ENCODE measurements at regions not wholly inside any gene's neighbourhood (a gene's known extent, or its start where the extent isn't known, plus 50 kb on each side); places are given as distances from the start of the nearest gene placed in this dataset.
"Not testable (repeated sequence)": the region's sequence is repeated elsewhere in the genome, so short reads cannot be mapped to it uniquely, and the experiment has no call there.

DNA sequence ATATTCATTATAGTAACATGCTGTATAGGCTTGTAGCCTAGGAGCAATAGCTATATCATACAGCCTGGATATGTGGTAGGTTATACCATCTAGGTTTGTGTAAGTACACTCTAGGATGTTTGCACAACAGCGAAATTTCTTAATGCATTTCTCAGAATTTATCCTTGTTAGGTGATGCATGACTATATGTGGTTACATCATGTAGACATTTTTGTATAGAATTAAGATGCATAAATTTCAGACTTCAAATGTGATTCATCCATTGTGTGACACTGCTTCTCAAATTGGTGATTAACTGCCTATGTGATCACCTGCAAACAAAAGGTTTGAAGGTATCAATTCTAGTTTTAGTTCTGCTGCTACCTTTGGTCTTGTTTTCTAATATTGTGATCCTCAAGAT lies 1787.0 kb upstream of the PIK3C3 start:
- DNase-seq = no peak

DNA sequence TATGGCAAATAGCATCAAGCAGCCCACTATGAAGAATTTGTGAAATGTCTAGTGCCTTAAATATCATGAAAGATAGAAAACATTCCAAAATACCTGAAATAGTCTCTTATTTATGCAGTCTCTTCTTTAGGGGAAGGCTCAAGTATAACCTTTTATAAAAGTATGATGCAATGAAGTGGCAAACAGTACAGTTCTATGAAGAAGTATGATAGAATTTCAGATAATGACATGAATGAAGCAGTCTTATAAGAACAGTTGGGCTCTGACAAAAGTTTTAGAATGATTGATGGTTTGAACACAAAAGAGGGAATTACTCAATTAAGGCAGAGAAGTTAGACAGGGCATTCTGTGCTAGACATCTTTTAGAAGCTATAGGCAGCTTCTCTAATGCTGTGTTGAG lies 1791.8 kb upstream of the PIK3C3 start:
- DNase-seq = no peak

DNA sequence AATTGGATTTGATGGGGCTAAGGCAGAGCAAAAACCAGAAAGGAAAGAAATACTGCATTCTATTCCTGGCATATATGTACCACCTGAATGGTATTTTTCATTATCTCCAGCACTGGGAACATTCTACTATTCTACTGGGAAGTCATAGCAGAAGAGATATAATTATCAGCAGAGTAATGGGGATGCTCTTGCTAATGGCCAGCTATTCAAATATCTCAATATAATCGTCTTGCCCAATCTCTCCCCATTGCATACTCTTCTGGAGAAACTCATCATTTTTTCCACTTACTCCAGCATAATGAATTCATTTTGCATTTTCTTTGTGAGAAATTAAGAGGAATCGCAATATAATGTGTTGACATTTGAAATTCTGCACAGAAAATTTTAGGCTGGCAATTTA lies 1794.7 kb upstream of the PIK3C3 start:
- DNase-seq = no peak

DNA sequence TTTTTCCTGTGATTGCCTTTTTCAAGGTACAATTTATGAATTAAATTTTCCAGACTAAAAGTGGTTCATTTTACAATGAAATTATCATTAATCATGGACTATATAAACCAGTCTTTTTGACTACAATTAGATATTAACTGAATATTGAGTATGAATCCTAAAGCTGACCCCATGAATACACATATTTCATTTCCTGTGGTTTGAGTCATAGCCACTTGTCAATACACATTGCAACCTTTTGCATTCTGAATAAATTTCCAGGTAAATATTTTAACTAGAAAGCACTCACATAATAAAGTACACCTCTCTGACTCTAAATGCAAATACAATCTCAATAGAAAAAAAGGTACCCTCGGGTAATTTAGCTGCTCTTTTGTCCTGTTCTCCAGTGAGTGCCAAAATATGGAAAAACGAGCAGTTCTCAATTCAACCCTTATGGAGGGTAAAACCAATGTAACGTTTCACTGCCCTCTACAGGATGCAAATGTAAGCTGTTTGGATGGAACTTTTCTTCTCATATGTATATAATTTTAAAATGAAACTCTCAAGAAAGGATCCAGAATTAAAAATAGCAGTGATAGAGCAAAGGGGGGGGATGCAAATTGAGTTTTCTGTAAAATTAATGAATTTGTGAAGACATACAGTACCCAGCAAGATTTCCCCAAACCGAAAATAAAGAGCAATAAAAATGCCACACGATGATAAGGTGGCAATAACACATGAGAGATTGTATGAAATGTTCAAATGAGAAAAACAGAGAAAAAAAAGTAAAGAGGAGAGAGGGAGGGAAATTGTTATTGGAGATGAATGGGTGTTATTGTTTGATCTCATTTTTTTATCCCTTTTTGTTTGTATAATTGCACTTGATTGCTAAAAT lies 1795.7 kb upstream of the PIK3C3 start:
- DNase-seq = no peak

DNA sequence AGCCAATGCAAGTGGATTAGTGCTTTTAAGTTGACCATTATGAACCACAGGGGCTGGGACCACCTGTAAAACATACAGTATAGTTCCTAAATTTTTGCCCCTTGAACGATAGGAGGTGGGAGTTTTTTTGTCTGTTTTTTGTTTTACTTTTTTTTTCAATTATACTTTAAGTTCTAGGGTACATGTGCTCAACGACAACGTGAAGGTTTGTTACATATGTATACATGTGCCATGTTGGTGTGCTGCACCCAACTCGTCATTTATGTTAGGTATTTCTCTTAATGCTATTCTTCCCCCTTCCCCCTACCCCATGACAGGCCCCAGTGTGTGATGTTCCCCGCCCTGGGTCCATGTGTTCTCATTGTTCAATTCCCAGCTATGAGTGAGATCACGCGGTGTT lies 1797.9 kb upstream of the PIK3C3 start:
- DNase-seq = no peak

DNA sequence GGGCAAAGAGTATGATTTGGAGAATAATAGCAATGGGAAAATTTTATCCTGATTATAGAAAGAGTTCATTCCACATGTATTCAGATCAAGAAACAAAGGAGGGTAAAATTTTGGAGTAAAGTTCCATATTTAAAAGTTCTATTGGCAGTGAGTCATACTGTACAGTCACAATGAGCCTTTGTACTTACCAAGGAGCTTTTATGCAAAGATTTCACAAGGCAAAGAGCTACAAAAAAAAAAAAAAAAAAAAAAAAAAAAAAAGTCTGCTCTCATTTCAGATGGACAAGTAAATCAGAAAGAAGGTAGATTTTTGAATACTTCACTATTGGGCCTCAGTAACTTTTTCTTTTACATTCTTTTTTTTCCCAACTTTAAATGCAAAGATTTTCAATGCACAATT lies 1802.2 kb upstream of the PIK3C3 start:
- no peak for DNase-seq

DNA sequence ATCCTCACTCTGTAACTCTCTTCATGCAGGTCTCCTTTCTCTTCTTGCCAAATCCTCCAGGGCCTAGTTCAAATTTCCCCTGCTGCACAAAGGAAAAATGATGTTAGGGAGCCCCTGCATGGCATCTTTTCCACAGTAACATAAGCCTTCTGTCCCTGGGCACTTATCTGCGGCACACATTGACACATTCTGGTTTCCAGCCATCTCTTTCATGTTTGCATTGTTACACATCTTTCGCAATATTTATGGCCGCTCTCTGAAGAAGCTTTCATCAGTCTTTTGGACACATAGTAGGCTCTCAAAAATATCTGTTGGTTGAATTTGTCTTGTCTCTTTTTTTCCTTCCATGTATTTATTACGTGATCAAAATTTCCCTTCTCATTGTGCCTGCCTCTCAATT lies 1806.1 kb upstream of the PIK3C3 start:
- no peak for DNase-seq

DNA sequence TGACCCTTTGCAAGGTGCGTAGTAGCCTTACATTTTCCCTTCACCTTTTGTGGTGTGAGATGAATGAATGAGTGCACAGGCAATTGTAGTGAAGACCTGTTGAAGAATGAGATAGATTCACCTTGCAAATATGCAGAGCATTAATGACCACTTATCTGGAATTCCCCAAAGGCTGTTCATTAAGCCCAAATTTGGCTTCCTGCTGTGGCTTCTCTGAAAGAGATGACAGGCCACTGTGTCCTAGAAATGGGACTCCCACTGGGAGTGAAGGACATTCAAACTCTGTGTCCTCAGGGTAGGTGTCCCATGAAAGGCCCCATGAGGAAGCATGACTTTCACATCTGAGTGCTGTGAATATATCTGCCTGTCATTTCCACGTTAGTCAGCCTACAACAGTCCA lies 1821.8 kb upstream of the PIK3C3 start:
- no peak for DNase-seq

DNA sequence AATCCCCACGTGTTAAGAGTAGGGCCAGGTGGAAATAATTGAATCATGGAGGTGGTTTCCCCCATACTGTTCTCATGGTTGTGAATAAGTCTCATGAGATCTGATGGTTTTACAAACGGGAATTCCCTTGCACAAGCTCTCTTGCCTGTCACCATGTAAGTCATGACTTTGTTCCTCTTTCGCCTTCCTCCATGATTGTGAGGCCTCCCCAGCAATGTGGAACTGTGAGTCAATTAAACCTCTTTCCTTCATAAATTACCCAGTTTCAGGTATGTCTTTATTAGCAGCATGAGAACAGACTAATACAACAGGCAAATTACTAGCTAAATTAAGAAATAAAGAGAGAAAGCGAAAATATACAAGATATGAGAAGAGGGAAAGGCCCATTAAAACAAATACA lies 1822.6 kb upstream of the PIK3C3 start:
- not testable (repeated sequence) for DNase-seq

DNA sequence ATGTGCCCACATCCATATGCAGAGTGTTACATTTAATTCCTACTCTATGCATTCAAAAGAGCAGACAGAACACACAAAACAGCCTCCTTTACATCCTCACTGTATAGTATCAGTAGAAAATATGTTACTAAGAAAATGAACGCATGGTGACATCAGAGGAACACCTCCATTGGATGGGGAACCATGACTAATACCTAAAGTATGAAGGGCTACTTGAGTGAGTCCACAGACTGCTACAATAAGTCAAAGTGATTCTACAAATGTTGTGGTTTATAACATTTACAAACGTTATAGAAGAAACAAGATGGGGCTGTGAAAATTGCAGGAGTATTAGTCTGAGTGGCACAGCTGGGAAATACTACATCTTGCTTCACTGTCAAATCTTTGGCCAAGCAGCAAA lies 1830.9 kb upstream of the PIK3C3 start:
- DNase-seq = no peak

DNA sequence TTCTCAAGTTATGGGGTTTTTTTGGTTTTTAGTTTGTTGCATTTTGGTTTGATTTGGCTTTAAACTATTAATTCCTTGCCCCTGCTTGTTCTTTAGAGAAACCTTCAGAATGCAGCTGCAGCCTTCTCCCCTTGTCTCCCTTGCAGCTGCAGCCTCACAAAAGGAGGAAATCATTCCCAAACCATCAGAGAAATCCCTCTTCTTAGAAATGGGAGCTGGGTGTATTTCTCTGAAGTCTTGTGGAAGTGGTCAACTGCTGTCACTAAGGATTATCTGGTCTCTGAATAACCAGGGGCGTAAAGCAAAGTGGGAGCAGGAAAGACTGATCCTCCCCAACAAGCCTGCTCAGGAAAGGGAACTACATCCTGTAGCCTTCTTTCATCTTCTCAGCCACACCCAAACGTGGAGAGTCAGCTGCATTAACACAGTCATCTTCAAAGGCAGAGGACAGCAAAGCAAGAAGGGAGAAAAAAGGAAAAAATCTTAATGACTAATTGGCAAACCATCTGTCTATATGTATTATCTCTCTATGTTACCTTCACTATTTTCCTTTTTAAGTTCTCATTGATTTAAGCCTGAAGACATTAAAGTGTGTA lies 1834.1 kb upstream of the PIK3C3 start:
- no peak for DNase-seq

DNA sequence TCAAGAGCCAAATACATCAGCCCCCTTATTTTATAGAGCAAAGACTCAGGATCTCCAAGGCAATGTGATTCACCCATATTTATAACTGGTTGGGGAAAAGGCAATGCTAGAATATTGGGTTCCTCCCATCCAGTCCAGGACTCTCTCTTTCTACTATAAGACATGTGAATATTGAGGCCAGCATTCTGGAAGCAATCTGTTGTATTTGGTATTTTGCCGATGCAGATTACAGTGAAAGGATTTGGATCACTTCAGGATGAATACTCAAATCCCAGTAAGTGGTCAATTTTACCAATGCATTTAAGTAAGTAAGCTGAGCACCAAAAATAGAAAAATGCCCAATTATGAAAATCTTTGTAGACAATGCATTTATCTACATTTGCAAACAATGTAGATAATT lies 1834.7 kb upstream of the PIK3C3 start:
- no peak for DNase-seq

DNA sequence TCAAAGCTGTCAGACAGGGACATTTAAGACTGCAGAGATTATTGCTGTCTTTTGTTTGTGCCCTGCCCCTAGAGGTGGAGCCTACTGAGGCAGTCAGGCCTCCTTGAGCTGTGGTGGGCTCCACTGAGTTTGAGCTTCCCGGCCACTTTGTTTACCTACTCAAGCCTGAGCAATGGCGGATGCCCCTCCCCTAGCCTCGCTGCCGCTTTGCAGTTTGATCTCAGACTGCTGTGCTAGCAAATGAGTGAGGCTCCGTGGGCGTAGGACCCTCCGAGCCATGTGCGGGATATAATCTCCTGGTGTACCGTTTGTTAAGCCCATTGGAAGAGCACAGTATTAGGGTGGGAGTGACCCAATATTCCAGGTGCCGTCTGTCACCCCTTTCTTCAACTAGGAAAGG lies 1835.5 kb upstream of the PIK3C3 start:
- not testable (repeated sequence) for DNase-seq

DNA sequence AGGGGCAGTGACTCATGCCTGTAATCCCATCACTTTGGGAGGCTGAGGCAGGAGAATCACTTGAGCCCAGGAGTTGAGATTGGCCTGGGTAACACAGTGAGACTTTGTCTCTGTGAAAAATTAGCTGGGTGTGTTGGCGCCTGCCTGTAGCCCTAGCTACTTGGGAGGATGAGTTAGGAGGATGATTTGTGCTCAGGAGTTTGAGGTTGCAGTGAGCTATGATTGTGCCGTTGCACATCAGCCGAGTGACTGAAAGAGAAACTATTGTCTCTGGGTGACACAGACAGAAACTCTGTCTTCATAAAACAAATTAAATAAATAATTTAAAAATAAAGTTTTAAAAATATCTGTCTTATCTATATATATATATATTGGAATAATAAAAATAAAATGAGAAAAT lies 1844.6 kb upstream of the PIK3C3 start:
- no peak for DNase-seq

DNA sequence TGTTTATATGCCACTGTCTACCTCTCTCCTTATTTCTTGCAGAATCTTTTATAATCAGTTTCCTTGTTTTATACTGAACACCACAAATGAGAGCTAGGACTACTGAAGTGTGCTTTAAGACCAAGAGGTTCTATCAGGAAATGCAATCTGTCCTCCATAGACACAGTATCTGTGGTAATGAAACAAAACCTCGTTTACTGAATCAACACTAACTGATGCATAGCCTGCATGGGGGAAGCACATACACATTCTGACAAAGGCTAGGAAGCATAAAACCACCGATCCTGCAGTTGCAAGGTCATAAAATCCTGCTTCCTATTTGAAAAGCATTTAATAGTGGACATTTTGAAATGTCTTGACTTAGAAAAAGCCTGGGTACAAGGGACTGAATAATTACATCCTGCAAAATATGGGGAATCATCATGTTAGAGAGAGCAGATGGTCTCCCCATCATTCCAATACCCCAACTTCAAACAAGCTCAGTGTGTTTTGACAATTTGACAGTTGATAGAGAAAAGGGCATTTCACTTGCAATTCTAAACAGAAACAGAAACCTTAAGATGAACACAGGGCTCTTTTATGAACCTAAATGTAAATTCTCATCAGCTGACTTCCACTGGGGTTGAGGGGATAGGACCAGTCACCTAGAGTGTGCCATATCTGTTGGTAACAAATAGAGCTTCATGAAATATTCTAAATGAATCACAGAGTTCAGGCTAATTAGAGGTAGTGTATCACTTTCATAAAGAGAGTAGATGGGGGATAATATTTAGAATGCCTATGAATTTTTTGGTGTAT lies 1845.6 kb upstream of the PIK3C3 start:
- DNase-seq = no peak

DNA sequence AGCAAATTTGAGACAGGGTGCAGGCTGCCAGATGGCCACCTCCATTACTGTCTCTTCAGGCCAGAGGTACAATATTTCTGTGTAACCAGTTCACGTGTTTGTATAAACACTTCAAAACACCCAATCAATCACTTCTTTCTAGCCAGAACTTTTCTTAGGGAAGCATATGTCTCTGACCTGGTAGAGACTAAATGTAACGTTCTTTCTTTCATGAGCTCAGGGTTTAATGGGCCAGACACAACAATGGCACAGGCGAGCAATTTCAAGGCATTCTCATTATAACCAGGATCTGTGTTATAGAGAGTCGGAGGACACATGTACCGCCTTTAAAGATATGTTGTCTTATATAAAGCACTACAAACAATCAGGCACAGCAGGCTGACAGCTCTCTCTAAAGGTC lies 1846.4 kb upstream of the PIK3C3 start:
- no peak for DNase-seq

DNA sequence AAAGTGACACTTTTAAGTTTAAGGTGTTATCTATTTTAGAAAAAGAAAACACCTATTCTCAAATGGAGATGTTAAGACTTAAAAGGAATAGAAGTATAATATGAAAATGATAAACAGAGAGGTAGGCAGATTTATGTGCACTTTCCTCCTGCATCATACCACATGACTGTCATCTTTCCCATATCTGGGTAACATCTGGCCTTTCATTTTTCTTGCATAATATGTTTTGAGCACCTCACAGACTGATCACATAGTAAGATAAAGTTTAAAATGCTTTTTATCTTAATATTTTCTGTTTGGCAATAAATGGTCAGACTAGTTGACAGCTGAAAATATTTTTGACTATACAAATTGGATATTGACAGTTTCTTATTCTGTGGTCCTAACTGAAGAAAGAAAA lies 1852.1 kb upstream of the PIK3C3 start:
- no peak for DNase-seq

DNA sequence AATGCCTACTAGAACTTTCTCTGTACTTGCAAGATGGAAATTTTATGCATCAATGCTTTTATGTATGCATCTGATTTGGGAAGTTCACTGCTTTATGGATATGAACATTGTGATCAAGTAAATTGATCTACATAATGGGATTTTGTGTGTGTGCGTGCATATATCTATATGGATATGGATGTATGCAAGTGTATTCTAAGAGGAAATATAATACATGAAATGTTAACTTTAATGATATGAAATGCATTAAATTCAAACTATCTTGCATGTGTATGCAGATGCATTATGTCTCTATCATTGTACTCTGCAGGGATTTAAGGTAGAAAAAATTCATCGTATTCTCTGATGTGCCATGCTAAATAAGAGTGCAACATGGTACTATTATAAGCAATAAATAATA lies 1855.4 kb upstream of the PIK3C3 start:
- DNase-seq = no peak

DNA sequence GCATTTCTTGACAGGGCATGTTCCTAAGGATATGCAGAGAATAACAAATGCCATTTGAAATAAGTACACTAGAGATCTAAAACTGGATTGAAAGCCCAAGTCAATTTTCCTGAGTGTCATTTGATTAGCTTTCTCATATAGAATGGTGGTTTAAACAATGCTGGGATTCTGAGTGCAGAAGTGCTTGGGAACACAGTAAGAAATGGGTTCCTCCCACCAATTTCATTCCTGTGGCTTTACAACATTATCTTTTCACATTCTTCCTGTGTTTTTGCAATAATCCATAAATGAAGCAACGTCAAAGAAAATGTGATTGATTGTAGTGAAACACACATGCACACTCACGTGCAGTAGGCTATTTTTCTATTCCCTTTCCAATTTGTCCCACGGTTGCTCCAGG lies 1858.4 kb upstream of the PIK3C3 start:
- no peak for DNase-seq

DNA sequence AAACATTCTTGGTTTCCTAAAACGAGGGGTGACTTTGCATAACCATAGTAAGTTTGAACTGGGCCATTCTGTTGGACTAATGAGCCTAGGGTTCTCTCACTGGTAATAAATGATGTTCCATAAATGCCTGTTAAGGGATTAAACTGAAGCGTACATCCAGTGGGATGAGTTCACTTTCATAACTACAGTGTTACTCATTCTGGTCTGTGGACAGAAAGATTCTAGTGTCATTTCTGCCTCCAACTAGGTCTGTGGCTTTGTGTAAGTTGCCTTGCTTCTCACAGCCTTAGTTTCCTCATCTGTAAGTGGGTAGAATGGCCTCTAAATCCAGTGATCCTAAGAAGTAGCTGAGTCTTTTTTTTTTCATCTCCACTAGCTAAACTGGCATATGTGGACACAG lies 1860.6 kb upstream of the PIK3C3 start:
- DNase-seq = no peak

DNA sequence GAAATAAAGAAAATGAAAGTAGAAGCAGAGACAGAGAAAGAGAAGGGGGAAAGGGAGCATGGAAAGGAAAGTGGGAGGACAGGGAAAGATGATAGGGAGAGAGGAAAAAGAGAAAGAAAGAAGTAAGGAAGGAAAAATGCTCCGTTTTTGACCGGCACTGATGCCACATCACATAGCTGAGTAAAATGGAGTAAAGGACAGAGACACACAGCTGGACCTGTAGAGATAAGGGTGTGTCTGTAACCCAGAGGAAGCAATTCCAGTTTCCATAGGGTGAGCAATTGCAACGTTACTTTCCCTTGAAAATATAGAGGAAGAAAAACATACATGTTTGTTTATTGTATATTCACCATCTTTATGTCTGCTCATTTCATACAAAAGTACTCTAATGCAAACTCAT lies 1866.9 kb upstream of the PIK3C3 start:
- DNase-seq = no peak

DNA sequence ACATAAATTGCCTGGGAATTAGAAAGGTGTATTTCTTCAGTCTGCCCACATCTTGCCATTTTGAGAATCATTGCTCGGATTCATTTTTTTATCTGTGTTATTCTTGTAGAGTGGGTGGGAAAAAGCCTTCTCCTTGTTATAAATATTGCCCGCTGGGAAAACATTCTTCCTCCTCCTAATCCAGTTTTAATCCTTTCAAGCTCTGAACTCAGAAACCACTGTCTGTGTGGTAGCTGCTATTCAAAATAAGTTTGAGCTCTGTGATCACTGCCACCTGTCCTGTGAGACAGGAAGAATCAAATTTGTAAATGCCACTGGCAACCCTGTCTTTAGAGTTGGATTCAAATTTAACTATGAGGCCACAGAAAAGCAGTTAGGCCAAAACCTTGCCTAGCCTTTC lies 1875.2 kb upstream of the PIK3C3 start:
- no peak for DNase-seq

DNA sequence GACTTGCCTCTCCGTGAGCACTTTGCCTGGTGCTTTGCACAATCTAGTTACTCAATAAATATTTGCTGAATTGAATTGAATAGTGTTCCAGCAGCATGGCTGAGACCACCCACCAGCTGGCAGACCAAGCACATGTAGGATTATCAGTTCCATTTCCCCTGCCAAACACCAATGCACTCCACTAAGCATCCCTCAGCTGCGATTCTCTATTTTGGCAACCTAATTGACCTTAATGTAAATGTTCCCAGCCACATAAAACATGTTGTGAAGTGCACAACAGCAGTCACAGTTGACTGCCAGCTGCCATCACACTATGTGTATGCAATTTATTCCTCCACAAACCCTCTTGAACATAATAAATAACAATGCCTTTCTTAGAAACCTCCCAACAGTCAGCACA lies 1879.4 kb upstream of the PIK3C3 start:
- no peak for DNase-seq

DNA sequence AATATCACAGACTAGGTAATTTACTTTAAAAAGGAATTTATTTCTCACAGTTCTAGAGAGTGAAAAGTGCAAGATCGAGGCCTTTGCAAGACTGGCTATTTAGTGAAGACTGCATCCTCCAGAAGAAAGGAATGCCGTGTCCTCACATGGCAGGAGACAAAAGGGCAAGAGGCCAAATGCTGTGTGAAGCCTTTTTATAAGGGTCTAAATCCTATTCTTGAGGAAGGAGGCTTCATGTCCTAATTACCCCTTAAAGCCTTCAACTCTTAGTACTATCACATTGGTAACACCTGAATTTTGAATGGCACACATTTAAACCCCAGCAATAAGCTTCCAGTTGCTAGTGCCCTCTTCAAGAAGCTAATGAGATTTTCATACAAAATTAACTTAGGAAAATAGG lies 1882.3 kb upstream of the PIK3C3 start:
- no peak for DNase-seq
